ENCODE measurements at regions not wholly inside any gene's neighbourhood (a gene's known extent, or its start where the extent isn't known, plus 50 kb on each side); places are given as distances from the start of the nearest gene placed in this dataset.
"Not testable (repeated sequence)": the region's sequence is repeated elsewhere in the genome, so short reads cannot be mapped to it uniquely, and the experiment has no call there.

DNA sequence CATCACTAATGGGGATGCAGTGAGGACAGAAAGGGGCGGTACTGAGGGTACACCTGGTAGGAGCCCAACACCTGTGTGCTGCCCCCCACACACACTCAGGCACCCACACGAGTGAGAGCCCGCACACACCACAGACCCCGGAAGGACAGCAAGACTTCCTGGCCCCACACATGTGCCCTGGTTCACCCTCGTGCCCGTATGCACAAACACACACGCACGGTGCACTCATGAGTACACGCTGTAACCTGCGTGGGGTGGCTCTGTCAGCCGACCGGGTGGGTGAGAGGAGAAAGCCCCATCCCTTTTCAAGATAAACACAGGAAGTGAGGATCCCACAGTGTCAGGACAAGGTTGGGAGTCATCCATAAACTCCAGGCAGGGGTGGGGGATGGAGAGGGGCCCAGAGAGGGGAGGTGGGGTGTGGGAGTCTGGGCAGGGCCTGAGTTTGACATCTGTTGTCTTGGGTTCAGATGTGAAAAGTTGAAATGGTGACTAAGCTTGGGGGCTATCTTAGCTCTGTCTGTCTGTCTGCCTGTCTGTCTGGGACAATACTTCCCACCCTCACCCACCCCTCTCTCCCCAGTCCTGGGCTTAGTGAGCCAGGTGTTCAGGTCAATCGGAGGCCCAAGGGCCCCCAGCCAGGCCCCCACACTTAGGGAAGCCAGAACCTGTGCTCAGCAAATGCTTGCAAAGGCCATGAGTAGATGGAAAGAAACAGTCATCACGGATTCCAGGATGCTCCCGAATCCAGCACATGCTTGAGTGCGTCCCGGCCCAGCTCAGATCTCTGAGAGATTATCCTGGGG lies 119.8 kb upstream of the ZBTB40 start:
- H3K4me1 ChIP-seq (ENCODE audit: control insufficient read depth, insufficient read depth, low read length): no peaks in the 10 kb centered on the region
- H3K4me3 ChIP-seq (ENCODE audit: low read depth, low read length): no peak overlapping the region
- no peaks in the 10 kb centered on the region for H3K9me3 ChIP-seq (ENCODE audit: control insufficient read depth, insufficient read depth, low read length)
- H3K9ac ChIP-seq (ENCODE audit: low read depth, low read length): no peak overlapping the region
- H3K27ac ChIP-seq (ENCODE audit: low read depth, low read length): no peak overlapping the region
- H3K36me3 ChIP-seq (ENCODE audit: control insufficient read depth, insufficient read depth, low read length): no peaks in the 10 kb centered on the region
- H3K27me3 ChIP-seq (ENCODE audit: control insufficient read depth, insufficient read depth, low read length): no peaks in the 10 kb centered on the region

DNA sequence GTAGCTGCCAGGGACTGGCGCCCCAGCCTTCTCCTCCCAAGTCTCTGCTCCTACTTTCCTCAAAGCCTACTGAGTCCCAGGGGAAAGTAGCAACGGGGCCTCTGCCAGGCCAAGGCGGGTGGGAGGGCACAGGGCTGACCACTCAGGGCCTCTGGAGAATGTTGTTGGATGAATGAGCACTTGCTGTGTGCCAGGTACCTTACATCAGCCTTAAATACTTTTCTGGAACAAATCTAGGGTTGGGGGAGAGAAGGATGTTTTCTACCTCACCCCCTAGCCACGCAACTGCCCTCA lies 119.3 kb upstream of the ZBTB40 start:
- no peak overlapping the region for H3K27ac ChIP-seq (ENCODE audit: low read depth, low read length)
- no peak overlapping the region for H3K4me3 ChIP-seq (ENCODE audit: low read depth, low read length)
- H3K9me3 ChIP-seq (ENCODE audit: control insufficient read depth, insufficient read depth, low read length): no peaks in the 10 kb centered on the region
- no peaks in the 10 kb centered on the region for H3K4me1 ChIP-seq (ENCODE audit: control insufficient read depth, insufficient read depth, low read length)
- H3K27me3 ChIP-seq (ENCODE audit: control insufficient read depth, insufficient read depth, low read length): no peaks in the 10 kb centered on the region
- no peaks in the 10 kb centered on the region for H3K36me3 ChIP-seq (ENCODE audit: control insufficient read depth, insufficient read depth, low read length)
- no peak overlapping the region for H3K9ac ChIP-seq (ENCODE audit: low read depth, low read length)

DNA sequence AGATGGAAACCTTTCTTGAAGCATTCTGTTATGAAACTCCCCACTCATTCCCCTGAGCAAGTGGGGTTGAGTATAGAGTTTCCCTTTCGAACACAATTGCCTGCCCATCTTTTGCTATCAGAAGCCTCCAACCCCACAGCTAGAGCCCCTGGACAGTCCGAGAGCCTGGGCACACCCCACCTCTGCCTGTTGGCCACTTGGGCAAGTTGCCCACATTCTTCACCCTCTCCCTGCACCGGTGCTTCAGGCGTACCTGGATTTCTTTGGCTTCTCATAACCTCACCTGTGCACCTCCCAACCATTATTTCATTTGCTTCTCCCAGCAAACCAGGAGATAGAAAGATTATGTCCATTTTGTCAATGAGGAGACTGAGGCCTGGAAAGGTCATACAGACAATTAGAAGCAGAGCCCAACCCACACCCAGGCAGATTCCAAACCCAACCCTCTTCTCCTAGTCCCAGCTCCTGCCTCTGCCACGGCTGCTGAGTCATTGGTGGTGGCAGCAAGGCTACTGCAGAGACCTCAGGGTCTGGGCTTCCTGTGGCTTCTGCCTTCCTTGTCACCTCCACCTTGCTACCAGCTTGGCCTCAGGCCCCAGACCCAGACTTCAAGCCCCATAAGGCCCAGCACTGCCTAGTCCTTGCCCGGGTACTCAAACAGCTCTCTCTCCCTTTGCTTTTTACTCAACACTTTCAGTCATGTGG lies 118.7 kb upstream of the ZBTB40 start:
- Histone ChIP-seq H3K4me3 (ENCODE audit: low read depth, low read length) (no peak overlapping the region), H3K9ac (ENCODE audit: low read depth, low read length) (no peak overlapping the region), H3K9me3 (ENCODE audit: control insufficient read depth, insufficient read depth, low read length) (no peaks in the 10 kb centered on the region), H3K27ac (ENCODE audit: low read depth, low read length) (no peak overlapping the region), H3K27me3 (ENCODE audit: control insufficient read depth, insufficient read depth, low read length) (no peaks in the 10 kb centered on the region), H3K36me3 (ENCODE audit: control insufficient read depth, insufficient read depth, low read length) (no peaks in the 10 kb centered on the region), H3K4me1 (ENCODE audit: control insufficient read depth, insufficient read depth, low read length) (no peaks in the 10 kb centered on the region)

DNA sequence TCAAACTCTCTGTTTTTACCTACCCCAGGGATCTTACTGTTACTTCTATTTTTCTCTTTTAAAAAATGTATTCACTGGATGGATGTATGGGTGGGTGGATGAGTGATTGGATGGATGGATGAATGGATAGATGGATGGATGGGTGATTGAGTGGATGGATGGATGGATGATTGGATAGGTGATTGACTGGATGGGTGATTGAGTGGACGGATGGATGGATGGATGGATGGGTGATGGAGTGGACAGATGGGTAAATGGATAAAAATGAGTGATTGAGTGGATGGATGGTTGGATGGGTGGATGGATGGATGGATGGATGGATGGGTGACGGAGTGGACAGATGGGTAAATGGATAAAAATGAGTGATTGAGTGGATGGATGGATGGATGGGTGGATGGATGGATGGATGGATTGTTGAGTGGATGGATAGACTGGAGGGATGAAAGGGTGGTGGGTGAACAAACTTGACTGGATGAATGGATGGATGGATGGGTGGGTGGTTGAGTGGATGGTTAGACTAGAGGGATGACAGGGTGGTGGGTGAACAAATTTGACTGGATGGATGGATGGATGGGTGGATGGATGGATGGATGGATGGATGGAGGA lies 118.0 kb upstream of the ZBTB40 start:
- Histone ChIP-seq H3K9me3 (ENCODE audit: control insufficient read depth, insufficient read depth, low read length) (no peaks in the 10 kb centered on the region), H3K4me3 (ENCODE audit: low read depth, low read length) (no peak overlapping the region), H3K27ac (ENCODE audit: low read depth, low read length) (no peak overlapping the region), H3K36me3 (ENCODE audit: control insufficient read depth, insufficient read depth, low read length) (no peaks in the 10 kb centered on the region), H3K27me3 (ENCODE audit: control insufficient read depth, insufficient read depth, low read length) (no peaks in the 10 kb centered on the region), H3K9ac (ENCODE audit: low read depth, low read length) (no peak overlapping the region), H3K4me1 (ENCODE audit: control insufficient read depth, insufficient read depth, low read length) (no peaks in the 10 kb centered on the region)

DNA sequence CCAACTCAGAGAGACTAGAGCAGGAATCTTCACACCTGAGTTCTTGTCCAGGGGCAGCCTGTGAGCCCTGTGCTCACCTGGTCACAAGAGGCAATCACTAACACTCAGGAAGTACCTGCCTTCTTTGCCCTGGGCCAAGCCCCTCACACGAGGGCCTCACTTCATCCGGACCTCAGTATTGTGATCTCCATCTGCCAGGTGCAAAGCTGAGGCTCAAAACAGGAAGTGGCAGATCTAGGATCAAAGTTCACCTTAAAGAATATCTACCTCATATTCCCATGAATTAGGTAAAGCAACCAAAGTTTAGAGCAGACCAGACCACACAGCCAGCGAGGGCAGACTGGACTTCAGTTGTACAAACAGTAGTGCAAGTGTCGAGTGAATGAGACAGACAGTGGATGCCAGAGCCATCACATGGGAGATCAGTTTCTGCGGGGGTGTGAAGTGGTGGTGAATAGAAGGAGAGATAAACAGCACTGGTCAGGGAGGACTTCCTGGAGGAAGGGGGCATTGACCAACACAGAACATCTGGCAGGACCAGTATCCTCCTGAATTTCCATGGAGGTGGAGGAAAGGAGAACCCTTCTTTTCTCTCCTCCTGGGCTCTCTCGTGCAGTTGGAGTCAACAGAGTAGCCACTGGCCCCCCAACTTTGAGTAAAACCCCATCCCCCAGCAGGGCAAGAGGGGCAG lies 116.6 kb upstream of the ZBTB40 start:
- H3K4me3 ChIP-seq (ENCODE audit: low read depth, low read length): no peak overlapping the region
- H3K9ac ChIP-seq (ENCODE audit: low read depth, low read length): no peak overlapping the region
- no peaks in the 10 kb centered on the region for H3K27me3 ChIP-seq (ENCODE audit: control insufficient read depth, insufficient read depth, low read length)
- H3K4me1 ChIP-seq (ENCODE audit: control insufficient read depth, insufficient read depth, low read length): no peaks in the 10 kb centered on the region
- H3K27ac ChIP-seq (ENCODE audit: low read depth, low read length): no peak overlapping the region
- no peaks in the 10 kb centered on the region for H3K36me3 ChIP-seq (ENCODE audit: control insufficient read depth, insufficient read depth, low read length)
- H3K9me3 ChIP-seq (ENCODE audit: control insufficient read depth, insufficient read depth, low read length): no peaks in the 10 kb centered on the region

DNA sequence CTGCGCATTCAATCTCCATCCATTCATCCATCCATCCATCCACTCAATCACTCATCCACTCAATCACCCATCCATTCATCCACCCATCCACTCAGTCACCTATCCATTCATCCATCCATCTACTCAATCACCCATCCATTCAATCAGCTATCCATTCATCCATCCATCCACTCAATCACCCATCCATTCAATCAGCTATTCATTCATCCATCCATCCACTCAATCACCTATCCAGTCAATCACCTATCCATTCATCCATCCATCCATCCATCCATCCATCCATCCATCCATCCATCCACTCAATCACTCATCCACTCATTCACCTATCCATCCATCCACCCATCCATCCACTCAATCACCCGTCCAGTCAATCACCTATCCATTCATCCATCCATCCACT lies 115.4 kb upstream of the ZBTB40 start:
- H3K27ac ChIP-seq (ENCODE audit: low read depth, low read length); H3K9ac ChIP-seq (ENCODE audit: low read depth, low read length); H3K27me3 ChIP-seq (ENCODE audit: control insufficient read depth, insufficient read depth, low read length); H3K4me1 ChIP-seq (ENCODE audit: control insufficient read depth, insufficient read depth, low read length); H3K4me3 ChIP-seq (ENCODE audit: low read depth, low read length); H3K9me3 ChIP-seq (ENCODE audit: control insufficient read depth, insufficient read depth, low read length); H3K36me3 ChIP-seq (ENCODE audit: control insufficient read depth, insufficient read depth, low read length): not testable (repeated sequence)

DNA sequence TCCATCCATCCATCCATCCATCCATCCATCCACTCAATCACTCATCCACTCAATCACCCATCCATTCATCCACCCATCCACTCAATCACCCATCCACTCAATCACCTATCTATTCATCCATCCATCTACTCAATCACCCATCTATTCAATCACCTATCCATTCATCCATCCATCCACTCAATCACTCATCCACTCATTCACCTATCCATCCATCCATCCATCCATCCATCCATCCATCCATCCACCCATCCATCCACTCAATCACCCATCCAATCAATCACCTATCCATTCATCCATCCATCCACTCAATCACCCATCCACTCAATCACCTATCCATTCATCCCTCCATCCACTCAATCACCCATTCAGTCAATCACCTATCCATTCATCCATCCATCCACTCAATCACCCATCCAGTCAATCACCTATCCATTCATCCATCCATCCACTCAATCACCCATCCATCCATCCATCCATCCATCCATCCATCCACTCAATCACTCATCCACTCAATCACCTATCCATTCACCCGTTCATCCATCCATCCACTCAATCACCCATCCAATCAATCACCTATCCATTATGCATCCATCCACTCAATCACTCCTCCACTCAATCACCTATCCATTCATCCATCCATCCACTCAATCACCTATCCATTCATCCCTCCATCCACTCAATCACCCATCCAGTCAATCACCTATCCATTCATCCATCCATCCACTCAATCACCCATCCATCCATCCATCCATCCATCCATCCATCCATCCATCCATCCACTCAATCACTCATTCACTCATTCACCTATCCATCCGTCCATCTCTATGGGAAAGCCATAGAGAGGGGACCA lies 114.7 kb upstream of the ZBTB40 start:
- not testable (repeated sequence) for H3K36me3 ChIP-seq (ENCODE audit: control insufficient read depth, insufficient read depth, low read length); H3K4me1 ChIP-seq (ENCODE audit: control insufficient read depth, insufficient read depth, low read length); H3K9me3 ChIP-seq (ENCODE audit: control insufficient read depth, insufficient read depth, low read length); H3K27ac ChIP-seq (ENCODE audit: low read depth, low read length); H3K9ac ChIP-seq (ENCODE audit: low read depth, low read length); H3K4me3 ChIP-seq (ENCODE audit: low read depth, low read length); H3K27me3 ChIP-seq (ENCODE audit: control insufficient read depth, insufficient read depth, low read length)

DNA sequence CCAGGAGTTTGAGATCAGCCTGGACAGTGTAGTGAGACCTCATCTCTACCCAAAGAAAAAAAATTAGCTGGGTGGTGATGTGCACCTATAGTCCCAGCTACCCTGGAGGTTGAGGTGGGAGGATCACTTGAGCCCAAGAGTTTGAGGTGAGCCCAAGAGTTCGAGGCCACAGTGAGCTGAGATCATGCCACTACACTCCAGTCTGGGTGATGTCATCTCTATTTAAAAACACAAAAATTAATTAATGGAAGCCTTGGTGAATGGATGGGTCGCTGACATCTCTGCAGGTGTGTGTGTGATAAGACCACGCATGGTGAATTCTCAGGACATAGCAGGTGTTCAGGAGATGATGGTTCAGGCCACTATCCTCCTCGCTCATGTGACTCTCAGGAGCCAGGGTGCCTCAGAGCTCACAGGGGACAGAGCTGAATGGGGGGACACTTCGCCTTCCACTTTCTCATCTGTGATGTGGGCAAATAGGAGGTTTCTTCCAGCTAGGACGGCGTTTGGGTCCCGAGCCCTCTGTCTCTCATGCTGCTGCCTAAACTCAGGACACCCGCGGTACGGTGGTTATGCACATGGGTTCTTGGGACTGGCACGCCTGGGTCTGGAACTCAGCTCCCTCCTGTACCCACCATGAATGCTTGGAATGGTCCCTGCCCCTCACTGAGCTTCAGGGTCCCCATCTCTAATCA lies 113.4 kb upstream of the ZBTB40 start:
- no peaks in the 10 kb centered on the region for H3K9me3 ChIP-seq (ENCODE audit: control insufficient read depth, insufficient read depth, low read length)
- no peaks in the 10 kb centered on the region for H3K4me1 ChIP-seq (ENCODE audit: control insufficient read depth, insufficient read depth, low read length)
- H3K36me3 ChIP-seq (ENCODE audit: control insufficient read depth, insufficient read depth, low read length): no peaks in the 10 kb centered on the region
- no peaks in the 10 kb centered on the region for H3K27me3 ChIP-seq (ENCODE audit: control insufficient read depth, insufficient read depth, low read length)
- H3K9ac ChIP-seq (ENCODE audit: low read depth, low read length): no peak overlapping the region
- H3K4me3 ChIP-seq (ENCODE audit: low read depth, low read length): no peak overlapping the region
- H3K27ac ChIP-seq (ENCODE audit: low read depth, low read length): no peak overlapping the region

DNA sequence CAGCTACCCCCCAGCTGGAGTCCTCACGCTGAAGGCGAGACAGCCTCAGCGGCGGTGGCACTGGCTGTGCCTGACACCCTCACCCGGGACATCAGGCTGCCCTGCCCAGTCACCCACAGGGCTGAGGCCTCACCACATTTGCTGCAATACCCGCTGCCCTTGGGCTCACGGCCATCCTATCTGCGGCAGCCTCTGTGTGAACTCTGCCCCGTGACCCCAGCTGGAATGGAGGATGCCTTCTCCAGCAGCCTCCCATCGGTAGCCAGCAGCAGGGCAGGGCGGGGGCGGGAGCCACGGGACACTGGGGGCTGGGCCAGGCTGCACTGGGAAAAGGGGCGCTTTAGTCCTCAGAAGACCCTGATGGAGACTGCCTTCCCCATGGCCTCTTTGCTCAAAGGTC lies 112.4 kb upstream of the ZBTB40 start:
- H3K27me3 ChIP-seq (ENCODE audit: control insufficient read depth, insufficient read depth, low read length): no peaks in the 10 kb centered on the region
- H3K9ac ChIP-seq (ENCODE audit: low read depth, low read length): no peak overlapping the region
- H3K4me3 ChIP-seq (ENCODE audit: low read depth, low read length): no peak overlapping the region
- no peaks in the 10 kb centered on the region for H3K36me3 ChIP-seq (ENCODE audit: control insufficient read depth, insufficient read depth, low read length)
- H3K27ac ChIP-seq (ENCODE audit: low read depth, low read length): no peak overlapping the region
- no peaks in the 10 kb centered on the region for H3K4me1 ChIP-seq (ENCODE audit: control insufficient read depth, insufficient read depth, low read length)
- H3K9me3 ChIP-seq (ENCODE audit: control insufficient read depth, insufficient read depth, low read length): no peaks in the 10 kb centered on the region

DNA sequence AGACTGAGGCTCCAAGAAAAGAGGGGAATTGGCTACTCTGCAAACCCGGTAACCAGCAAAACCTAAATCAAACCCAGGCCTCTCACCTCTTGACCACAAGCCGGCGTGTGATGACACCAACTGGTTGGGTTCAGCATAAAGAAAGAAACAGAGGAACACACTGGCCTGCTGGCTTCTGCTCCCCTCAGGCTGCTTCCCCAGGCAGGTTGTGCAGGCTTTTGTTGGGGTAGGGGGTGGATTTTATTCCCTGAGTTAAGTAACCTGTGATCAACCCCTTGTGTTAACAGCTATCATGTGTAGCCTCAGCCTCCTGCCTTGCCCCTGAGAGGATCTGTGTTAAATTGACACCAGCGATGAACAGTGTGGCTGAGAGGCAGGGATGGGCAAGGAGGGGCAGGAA lies 111.6 kb upstream of the ZBTB40 start:
- Histone ChIP-seq H3K27me3 (ENCODE audit: control insufficient read depth, insufficient read depth, low read length) (no peaks in the 10 kb centered on the region), H3K27ac (ENCODE audit: low read depth, low read length) (no peak overlapping the region)

More for the DNA sequence above, 111.6 kb upstream of the ZBTB40 start:
- no peak overlapping the region for H3K4me3 ChIP-seq (ENCODE audit: low read depth, low read length)
- H3K4me1 ChIP-seq (ENCODE audit: control insufficient read depth, insufficient read depth, low read length): no peaks in the 10 kb centered on the region
- H3K36me3 ChIP-seq (ENCODE audit: control insufficient read depth, insufficient read depth, low read length): no peaks in the 10 kb centered on the region
- no peak overlapping the region for H3K9ac ChIP-seq (ENCODE audit: low read depth, low read length)
- H3K9me3 ChIP-seq (ENCODE audit: control insufficient read depth, insufficient read depth, low read length): no peaks in the 10 kb centered on the region

Measured in HUES48 (cell line).